Central memory CD8-positive, alpha-beta T cell (primary cell): ENCODE measurements at regions not wholly inside any gene's neighbourhood (a gene's known extent, or its start where the extent isn't known, plus 50 kb on each side); places are given as distances from the start of the nearest gene placed in this dataset.

Experiments
- ATAC-seq: fragments of 150-1000 bp; cut with Tn5 transposase; replicated peaks from 2 replicates; pipeline ENCODE4 v1.10.0; 2022; ENCODE audit warnings: mild to moderate bottlenecking, moderate FRiP score, moderate number of reproducible peaks; ENCODE audit not compliant: poor library complexity, severe bottlenecking; ENCODE audit errors: extremely low read depth
- DNase-seq, 2 donors: peaks; one replicate each; pipeline ENCODE4 v3.0.0; 2021; ENCODE audit warnings: low spot score in 2 of 2
- H3K27ac Mint-ChIP-seq: one replicate; pipeline ENCODE4 v1.8.0; 2022; ENCODE audit warnings: low read depth, mild to moderate bottlenecking, moderate library complexity, mixed read lengths
- H3K27me3 Mint-ChIP-seq: one replicate; pipeline ENCODE4 v1.8.0; 2022; ENCODE audit warnings: mixed read lengths
- H3K36me3 Mint-ChIP-seq: one replicate; pipeline ENCODE4 v1.8.0; 2022; ENCODE audit warnings: mild to moderate bottlenecking, moderate library complexity, mixed read lengths; ENCODE audit not compliant: insufficient read depth
- H3K4me1 Mint-ChIP-seq: one replicate; pipeline ENCODE4 v1.8.0; 2022; ENCODE audit warnings: mixed read lengths
- H3K4me3 Mint-ChIP-seq: one replicate; pipeline ENCODE4 v1.8.0; 2022; ENCODE audit warnings: mild to moderate bottlenecking, moderate library complexity, mixed read lengths
- H3K9me3 Mint-ChIP-seq: one replicate; pipeline ENCODE4 v1.8.0; 2022; ENCODE audit warnings: mixed read lengths

- H3K27ac Mint-ChIP-seq: no peak overlapping the region
- H3K9me3 Mint-ChIP-seq: peaks cover 6% of the 10 kb centered on the region
- H3K27me3 Mint-ChIP-seq: no peaks in the 10 kb centered on the region
- H3K4me1 Mint-ChIP-seq: no peaks in the 10 kb centered on the region
- DNase-seq (no peak), ATAC-seq (no peak)
- H3K36me3 Mint-ChIP-seq: no peaks in the 10 kb centered on the region
- H3K4me3 Mint-ChIP-seq: no peak overlapping the region
These were observed 143.4 kb downstream of the ZNF608 start for GRCh38 chr5:124602925-124603650.

GRCh38 chr5:124599028-124599973 lies 147.1 kb downstream of the ZNF608 start:
- H3K27me3 Mint-ChIP-seq: no peaks in the 10 kb centered on the region
- ATAC-seq: no peak
- H3K9me3 Mint-ChIP-seq: peaks cover 5% of the 10 kb centered on the region
- H3K27ac Mint-ChIP-seq: no peak overlapping the region
- no peak for DNase-seq
- no peaks in the 10 kb centered on the region for H3K36me3 Mint-ChIP-seq
- no peaks in the 10 kb centered on the region for H3K4me1 Mint-ChIP-seq
- H3K4me3 Mint-ChIP-seq: no peak overlapping the region

GRCh38 chr5:124596595-124597421 lies 149.6 kb downstream of the ZNF608 start:
- no peak for DNase-seq
- no peaks in the 10 kb centered on the region for H3K27me3 Mint-ChIP-seq

GRCh38 chr5:124593952-124594351 lies 152.5 kb downstream of the ZNF608 start:
- Mint-ChIP-seq H3K27ac (no peak overlapping the region), H3K4me3 (no peak overlapping the region), H3K4me1 (no peaks in the 10 kb centered on the region), H3K36me3 (no peaks in the 10 kb centered on the region), H3K9me3 (peaks cover 23% of the 10 kb centered on the region), H3K27me3 (no peaks in the 10 kb centered on the region)
- no peak for DNase-seq
- ATAC-seq: no peak

More at GRCh38 chr5:124596595-124597421, 149.6 kb downstream of the ZNF608 start:
- no peak overlapping the region for H3K27ac Mint-ChIP-seq
- H3K36me3 Mint-ChIP-seq: no peaks in the 10 kb centered on the region
- peaks cover 12% of the 10 kb centered on the region for H3K9me3 Mint-ChIP-seq
- no peaks in the 10 kb centered on the region for H3K4me1 Mint-ChIP-seq
- no peak for ATAC-seq
- no peak overlapping the region for H3K4me3 Mint-ChIP-seq

GRCh38 chr5:124592891-124593290 lies 153.5 kb downstream of the ZNF608 start:
- Mint-ChIP-seq H3K4me1 (no peaks in the 10 kb centered on the region), H3K9me3 (peaks cover 23% of the 10 kb centered on the region), H3K27ac (no peak overlapping the region), H3K4me3 (no peak overlapping the region), H3K27me3 (no peaks in the 10 kb centered on the region), H3K36me3 (no peaks in the 10 kb centered on the region)
- no peak for DNase-seq
- no peak for ATAC-seq

GRCh38 chr5:124591583-124591982 lies 154.9 kb downstream of the ZNF608 start:
- Mint-ChIP-seq H3K27me3 (no peaks in the 10 kb centered on the region), H3K27ac (no peak overlapping the region), H3K9me3 (peaks cover 25% of the 10 kb centered on the region), H3K4me3 (no peak overlapping the region), H3K36me3 (no peaks in the 10 kb centered on the region), H3K4me1 (no peaks in the 10 kb centered on the region)
- DNase-seq (no peak), ATAC-seq (no peak)

GRCh38 chr5:124590686-124591085 lies 155.8 kb downstream of the ZNF608 start:
- Mint-ChIP-seq H3K27me3 (no peaks in the 10 kb centered on the region), H3K9me3 (peaks cover 29% of the 10 kb centered on the region), H3K27ac (no peak overlapping the region), H3K36me3 (no peaks in the 10 kb centered on the region), H3K4me1 (no peaks in the 10 kb centered on the region), H3K4me3 (no peak overlapping the region)
- no peak for ATAC-seq
- DNase-seq: no peak

- H3K9me3 Mint-ChIP-seq: peaks cover 17% of the 10 kb centered on the region
- H3K4me1 Mint-ChIP-seq: no peaks in the 10 kb centered on the region
- H3K27me3 Mint-ChIP-seq: no peaks in the 10 kb centered on the region
- no peak overlapping the region for H3K27ac Mint-ChIP-seq
- DNase-seq (no peak), ATAC-seq (no peak)
- no peak overlapping the region for H3K4me3 Mint-ChIP-seq
- no peaks in the 10 kb centered on the region for H3K36me3 Mint-ChIP-seq
These were observed 159.2 kb downstream of the ZNF608 start for GRCh38 chr5:124587280-124587679.

GRCh38 chr5:124584991-124585715 lies 161.3 kb downstream of the ZNF608 start:
- peaks cover 10% of the 10 kb centered on the region for H3K9me3 Mint-ChIP-seq
- no peak for DNase-seq
- H3K27me3 Mint-ChIP-seq: no peaks in the 10 kb centered on the region
- no peak overlapping the region for H3K4me3 Mint-ChIP-seq
- H3K36me3 Mint-ChIP-seq: no peaks in the 10 kb centered on the region
- no peak overlapping the region for H3K27ac Mint-ChIP-seq
- no peak for ATAC-seq
- no peaks in the 10 kb centered on the region for H3K4me1 Mint-ChIP-seq

- H3K4me1 Mint-ChIP-seq: no peaks in the 10 kb centered on the region
- H3K4me3 Mint-ChIP-seq: no peak overlapping the region
These were observed 162.7 kb downstream of the ZNF608 start for GRCh38 chr5:124583469-124584350.

GRCh38 chr5:124582561-124582840 lies 163.9 kb downstream of the ZNF608 start:
- H3K9me3 Mint-ChIP-seq: peaks cover 6% of the 10 kb centered on the region
- no peaks in the 10 kb centered on the region for H3K4me1 Mint-ChIP-seq
- DNase-seq (no peak), ATAC-seq (no peak)
- H3K27me3 Mint-ChIP-seq: no peaks in the 10 kb centered on the region
- H3K4me3 Mint-ChIP-seq: no peak overlapping the region
- no peak overlapping the region for H3K27ac Mint-ChIP-seq
- no peaks in the 10 kb centered on the region for H3K36me3 Mint-ChIP-seq

More at GRCh38 chr5:124583469-124584350, 162.7 kb downstream of the ZNF608 start:
- no peak overlapping the region for H3K27ac Mint-ChIP-seq
- DNase-seq (no peak), ATAC-seq (peak; percentile 60)
- H3K36me3 Mint-ChIP-seq: no peaks in the 10 kb centered on the region
- peaks cover 6% of the 10 kb centered on the region for H3K9me3 Mint-ChIP-seq
- no peaks in the 10 kb centered on the region for H3K27me3 Mint-ChIP-seq
